Astrocyte of the spinal cord (primary cell): ENCODE measurements at regions not wholly inside any gene's neighbourhood (a gene's known extent, or its start where the extent isn't known, plus 50 kb on each side); places are given as distances from the start of the nearest gene placed in this dataset.

Experiments used
- DNase-seq: peaks from one replicate; pipeline ENCODE4 v3.0.0; 2011; ENCODE audit warnings: low read depth, low spot score
- H3K4me3 ChIP-seq: 2 replicates; pipeline ENCODE4 v1.5.1; 2011; ENCODE audit warnings: low read depth, mild to moderate bottlenecking, low read length, moderate library complexity
- in situ Hi-C: cut with HindIII; loops from 2 replicates; pipeline ENCODE4 v1.10.0; 2017; ENCODE audit warnings: low sequenced_read_pairs
- TF ChIP-seq, protein P1 (sequence below): IDR thresholded peaks from 2 replicates; pipeline ENCODE4 v1.5.1; 2012; ENCODE audit warnings: low read depth, mild to moderate bottlenecking, low read length, inconsistent platforms

DNA sequence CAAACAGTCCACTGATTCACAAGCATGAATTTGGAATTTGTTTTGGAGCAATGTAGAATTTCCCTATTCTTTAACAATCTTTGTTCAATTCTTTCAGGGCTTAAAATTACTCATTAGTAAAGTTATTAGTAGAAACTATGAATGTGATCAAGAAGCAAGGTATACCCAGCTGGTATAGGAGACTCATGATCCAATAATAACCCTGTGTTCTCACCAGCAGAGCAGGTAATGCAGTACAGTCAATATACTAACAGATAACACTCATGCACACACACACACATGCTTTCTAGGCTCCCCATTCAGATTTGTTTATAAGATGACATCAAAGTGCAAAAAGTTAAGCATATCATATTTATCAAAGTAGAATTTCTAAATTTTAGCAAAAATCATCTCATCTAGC, 445.2 kb downstream of the ELAVL2 start:
- TF ChIP-seq, protein P1, sequence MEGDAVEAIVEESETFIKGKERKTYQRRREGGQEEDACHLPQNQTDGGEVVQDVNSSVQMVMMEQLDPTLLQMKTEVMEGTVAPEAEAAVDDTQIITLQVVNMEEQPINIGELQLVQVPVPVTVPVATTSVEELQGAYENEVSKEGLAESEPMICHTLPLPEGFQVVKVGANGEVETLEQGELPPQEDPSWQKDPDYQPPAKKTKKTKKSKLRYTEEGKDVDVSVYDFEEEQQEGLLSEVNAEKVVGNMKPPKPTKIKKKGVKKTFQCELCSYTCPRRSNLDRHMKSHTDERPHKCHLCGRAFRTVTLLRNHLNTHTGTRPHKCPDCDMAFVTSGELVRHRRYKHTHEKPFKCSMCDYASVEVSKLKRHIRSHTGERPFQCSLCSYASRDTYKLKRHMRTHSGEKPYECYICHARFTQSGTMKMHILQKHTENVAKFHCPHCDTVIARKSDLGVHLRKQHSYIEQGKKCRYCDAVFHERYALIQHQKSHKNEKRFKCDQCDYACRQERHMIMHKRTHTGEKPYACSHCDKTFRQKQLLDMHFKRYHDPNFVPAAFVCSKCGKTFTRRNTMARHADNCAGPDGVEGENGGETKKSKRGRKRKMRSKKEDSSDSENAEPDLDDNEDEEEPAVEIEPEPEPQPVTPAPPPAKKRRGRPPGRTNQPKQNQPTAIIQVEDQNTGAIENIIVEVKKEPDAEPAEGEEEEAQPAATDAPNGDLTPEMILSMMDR: no peak

DNA sequence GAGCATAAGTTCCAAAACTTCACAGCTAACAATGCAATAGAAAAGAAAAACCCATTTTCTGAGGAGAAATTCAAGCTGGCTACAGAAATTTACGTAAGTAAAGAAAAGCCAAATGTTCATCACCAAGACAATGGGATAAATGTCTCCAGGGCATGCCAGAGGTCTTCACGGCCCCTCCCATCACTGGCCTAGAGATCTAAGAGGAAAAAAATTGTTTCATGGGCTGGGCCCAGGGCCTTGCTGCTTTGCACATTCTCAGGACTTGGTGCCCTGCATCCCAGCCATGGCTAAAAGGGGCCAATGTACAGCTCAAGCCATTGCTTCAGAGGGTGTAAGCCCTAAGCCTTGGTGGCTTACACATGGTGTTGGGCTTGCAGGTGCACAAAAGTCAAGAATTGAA, 443.6 kb downstream of the ELAVL2 start:
- no peak overlapping the region for H3K4me3 ChIP-seq
- DNase-seq: no peak
- TF ChIP-seq, protein P1: no peak
- in situ Hi-C loops: no loop called here

More for the DNA sequence above, 445.2 kb downstream of the ELAVL2 start:
- in situ Hi-C loops: no loop called here
- H3K4me3 ChIP-seq: no peak overlapping the region
- no peak for DNase-seq

- DNase-seq: no peak
- TF ChIP-seq, protein P1: no peak
- no peak overlapping the region for H3K4me3 ChIP-seq
- in situ Hi-C loops: no loop called here
Measured at GRCh38 chr9:23394189-23394588, 431.9 kb downstream of the ELAVL2 start.

DNA sequence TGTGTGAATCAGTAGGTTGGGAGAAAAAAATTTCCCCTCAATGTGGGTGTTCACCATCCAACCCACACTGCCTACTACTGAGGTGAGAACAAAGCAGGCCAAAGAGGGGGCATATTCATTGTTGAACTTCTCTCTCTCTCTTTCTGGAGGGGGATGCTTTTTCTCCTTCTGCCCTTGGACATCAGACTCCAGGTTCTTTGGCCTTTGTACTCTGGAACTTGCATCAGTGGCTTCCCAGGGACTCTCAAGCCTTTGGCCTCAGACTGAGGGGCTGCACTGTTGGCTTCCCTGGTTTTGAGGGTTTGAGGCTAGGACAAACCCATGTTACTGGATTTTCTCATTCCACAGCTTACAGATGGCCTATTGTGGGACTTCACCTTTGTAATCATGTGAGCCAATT, 417.2 kb downstream of the ELAVL2 start:
- in situ Hi-C loops: no loop called here
- TF ChIP-seq, protein P1: no peak
- no peak for DNase-seq
- no peak overlapping the region for H3K4me3 ChIP-seq

- H3K4me3 ChIP-seq: no peak overlapping the region
- TF ChIP-seq, protein P1: no peak
- DNase-seq: no peak
- in situ Hi-C loops: no loop called here
Measured at GRCh38 chr9:23412046-23412445, 414.0 kb downstream of the ELAVL2 start.

DNA sequence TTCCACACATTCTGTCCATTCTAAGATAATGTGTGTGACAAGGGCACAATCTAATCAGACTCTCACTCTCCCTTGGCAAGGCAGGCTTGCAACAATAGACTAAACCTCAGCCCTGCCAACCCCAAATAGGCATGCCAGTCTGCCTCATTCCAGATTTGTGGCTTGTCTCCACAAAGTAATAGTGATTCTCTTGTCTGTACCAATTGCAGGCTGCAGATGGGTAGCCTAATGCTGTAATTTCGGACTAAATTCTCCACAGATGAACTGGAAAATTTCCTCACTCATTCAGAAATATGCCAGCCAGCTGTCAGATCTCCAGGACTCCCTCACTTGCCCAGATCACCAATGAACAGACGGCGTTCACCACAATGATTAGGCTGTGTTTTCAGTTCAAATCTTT, 413.6 kb downstream of the ELAVL2 start:
- DNase-seq: no peak
- in situ Hi-C loops: no loop called here
- TF ChIP-seq, protein P1: no peak
- no peak overlapping the region for H3K4me3 ChIP-seq

DNA sequence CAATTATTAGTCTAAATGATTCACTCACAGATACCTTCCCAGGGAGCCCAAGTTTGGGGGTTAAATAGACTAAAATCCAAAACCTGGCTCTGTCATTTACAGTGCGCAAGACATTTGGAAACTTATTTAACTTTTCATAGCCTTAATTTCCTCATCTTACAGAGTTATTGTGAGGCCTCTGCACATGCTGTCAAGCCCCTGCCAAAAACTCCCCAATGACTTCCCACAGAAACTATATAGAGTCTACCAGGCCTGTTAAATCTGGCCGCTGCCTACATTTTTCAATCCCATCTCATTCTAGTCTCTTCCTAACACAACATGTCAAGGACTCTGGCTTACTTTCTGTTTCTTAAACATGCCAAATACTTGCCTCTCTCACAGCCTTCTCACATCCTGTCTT, 412.5 kb downstream of the ELAVL2 start:
- TF ChIP-seq, protein P1: no peak
- H3K4me3 ChIP-seq: no peak overlapping the region
- DNase-seq: no peak
- in situ Hi-C loops: no loop called here
